Activated naive CD4-positive, alpha-beta T cell treated with anti-CD3 and anti-CD28 coated beads, Interleukin-2, amount 50 U/mL, for 16 hours (primary cell): ENCODE measurements at regions not wholly inside any gene's neighbourhood (a gene's known extent, or its start where the extent isn't known, plus 50 kb on each side); places are given as distances from the start of the nearest gene placed in this dataset.
"Not testable (repeated sequence)": the region's sequence is repeated elsewhere in the genome, so short reads cannot be mapped to it uniquely, and the experiment has no call there.

ENCODE experiments used
- DNase-seq: peaks from one replicate; pipeline ENCODE4 v3.0.0-alpha.2; 2020

GRCh38 chr21:5975719-5976118 lies 4545.7 kb upstream of the TPTE start:
- not testable (repeated sequence) for DNase-seq

GRCh38 chr21:5997586-5997985 lies 4523.8 kb upstream of the TPTE start:
- DNase-seq, result not testable (repeated sequence)

- not testable (repeated sequence) for DNase-seq
Observed at GRCh38 chr21:6015422-6016057, 4505.8 kb upstream of the TPTE start.

GRCh38 chr21:6020460-6020859 lies 4500.9 kb upstream of the TPTE start:
- DNase-seq, result not testable (repeated sequence)

GRCh38 chr21:6020953-6021716 lies 4500.2 kb upstream of the TPTE start:
- DNase-seq, result not testable (repeated sequence)

- not testable (repeated sequence) for DNase-seq
Observed at GRCh38 chr21:6021717-6022270, 4499.6 kb upstream of the TPTE start.

- DNase-seq, result not testable (repeated sequence)
Observed at GRCh38 chr21:6023331-6023730, 4498.1 kb upstream of the TPTE start.

GRCh38 chr21:6025139-6025538 lies 4496.2 kb upstream of the TPTE start:
- DNase-seq, result not testable (repeated sequence)

- DNase-seq, result not testable (repeated sequence)
Observed at GRCh38 chr21:6027497-6027896, 4493.9 kb upstream of the TPTE start.

- DNase-seq, result not testable (repeated sequence)
Observed at GRCh38 chr21:6034124-6034678, 4487.2 kb upstream of the TPTE start.

- not testable (repeated sequence) for DNase-seq
Observed at GRCh38 chr21:6034820-6035473, 4486.4 kb upstream of the TPTE start.

DNA sequence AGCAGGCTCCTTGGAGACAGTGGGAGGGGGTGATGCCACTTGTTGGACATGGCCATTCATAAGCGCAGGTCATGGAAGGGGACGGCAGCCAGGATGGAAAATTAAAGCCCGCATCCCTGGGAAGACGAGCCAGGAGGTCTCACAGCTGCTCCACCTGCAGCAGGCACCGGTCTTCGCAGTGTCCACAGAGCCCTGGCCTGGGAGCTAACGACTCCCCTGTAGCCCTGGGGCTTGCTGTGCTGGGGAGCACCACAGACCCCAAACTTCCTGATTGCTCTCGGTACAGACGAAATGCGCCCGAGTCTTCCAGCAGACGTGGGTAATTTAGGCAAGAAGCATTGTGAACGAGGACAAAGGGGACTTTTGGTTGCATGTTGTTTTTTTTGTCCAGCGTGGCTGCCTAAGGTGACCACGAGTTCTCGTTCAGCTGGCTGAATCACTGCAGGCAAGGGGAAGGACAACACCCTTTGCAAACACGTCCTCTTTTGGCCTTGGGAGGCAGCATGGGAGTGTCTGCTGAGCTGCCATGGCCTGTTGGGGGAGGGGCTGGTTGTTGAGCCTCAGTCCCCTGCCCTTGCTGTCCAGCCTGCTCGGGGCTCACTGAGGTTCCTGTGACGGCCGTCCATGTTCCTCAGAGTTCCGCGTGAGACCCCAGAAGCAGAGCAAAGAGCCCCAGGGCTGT lies 4485.8 kb upstream of the TPTE start:
- not testable (repeated sequence) for DNase-seq

DNA sequence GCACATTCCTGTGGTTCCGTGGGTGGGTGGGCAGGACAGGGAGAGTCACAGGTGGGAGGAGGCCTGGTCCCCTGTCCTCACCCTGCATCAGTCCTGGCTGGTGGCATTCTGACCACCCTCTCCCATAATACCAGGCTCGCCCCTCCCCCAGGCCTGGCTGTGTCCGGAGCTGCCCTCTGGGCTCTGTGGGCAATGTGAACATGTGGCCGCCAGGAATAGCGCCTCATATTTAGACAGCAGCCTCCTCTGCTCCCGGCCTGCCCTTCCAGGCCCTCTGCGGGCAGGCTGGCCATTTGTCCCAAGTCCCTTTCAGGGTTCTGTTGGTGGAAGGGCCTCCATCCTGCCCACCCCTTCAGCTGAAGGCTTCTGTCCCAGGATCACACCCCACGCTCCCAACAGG lies 4482.2 kb upstream of the TPTE start:
- not testable (repeated sequence) for DNase-seq

DNA sequence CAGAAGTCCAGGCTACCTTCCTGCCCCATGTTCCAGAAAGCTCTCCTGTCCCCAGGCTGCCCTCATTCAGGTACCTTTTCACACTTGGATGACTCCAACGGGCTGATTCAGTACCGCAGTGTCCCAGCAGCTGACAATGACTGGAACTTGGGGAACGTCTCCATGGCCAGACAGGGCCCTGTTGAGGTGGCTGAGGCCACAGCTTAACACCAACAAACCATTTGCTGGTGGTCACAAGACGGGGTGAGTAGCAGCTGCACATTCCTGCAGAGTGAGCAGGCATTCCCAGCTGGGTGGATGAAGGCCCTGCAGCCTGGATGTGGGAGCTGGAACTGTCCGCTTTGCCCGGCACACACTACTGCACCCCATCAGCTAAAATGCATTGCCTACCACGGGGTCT lies 4481.3 kb upstream of the TPTE start:
- DNase-seq, result not testable (repeated sequence)

GRCh38 chr21:6043430-6044275 lies 4477.7 kb upstream of the TPTE start:
- DNase-seq, result not testable (repeated sequence)

- DNase-seq, result not testable (repeated sequence)
Observed at GRCh38 chr21:6044695-6045094, 4476.7 kb upstream of the TPTE start.

- not testable (repeated sequence) for DNase-seq
Observed at GRCh38 chr21:6049930-6050329, 4471.5 kb upstream of the TPTE start.

- DNase-seq, result not testable (repeated sequence)
Observed at GRCh38 chr21:6052109-6052508, 4469.3 kb upstream of the TPTE start.

DNA sequence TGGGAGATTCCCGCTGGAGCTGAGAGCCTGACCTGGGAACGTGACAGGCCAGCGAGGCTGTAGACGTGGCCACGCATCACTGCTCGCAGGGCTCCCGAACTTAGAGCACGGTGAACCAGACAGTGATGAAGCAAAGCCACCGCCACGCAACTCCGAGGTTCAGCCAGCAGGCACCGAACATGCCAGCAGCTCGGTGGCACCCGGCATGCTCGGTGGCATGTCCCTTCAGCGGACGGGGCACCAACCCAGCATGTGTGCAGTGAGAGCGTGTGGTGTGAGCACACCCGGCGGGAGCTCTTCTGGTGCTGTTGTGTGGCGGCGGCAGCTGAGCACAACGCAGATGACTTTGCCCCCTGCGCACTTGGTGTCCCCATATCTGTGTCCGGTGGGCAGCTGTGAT lies 4468.2 kb upstream of the TPTE start:
- not testable (repeated sequence) for DNase-seq

GRCh38 chr21:6058997-6059396 lies 4462.4 kb upstream of the TPTE start:
- not testable (repeated sequence) for DNase-seq

DNA sequence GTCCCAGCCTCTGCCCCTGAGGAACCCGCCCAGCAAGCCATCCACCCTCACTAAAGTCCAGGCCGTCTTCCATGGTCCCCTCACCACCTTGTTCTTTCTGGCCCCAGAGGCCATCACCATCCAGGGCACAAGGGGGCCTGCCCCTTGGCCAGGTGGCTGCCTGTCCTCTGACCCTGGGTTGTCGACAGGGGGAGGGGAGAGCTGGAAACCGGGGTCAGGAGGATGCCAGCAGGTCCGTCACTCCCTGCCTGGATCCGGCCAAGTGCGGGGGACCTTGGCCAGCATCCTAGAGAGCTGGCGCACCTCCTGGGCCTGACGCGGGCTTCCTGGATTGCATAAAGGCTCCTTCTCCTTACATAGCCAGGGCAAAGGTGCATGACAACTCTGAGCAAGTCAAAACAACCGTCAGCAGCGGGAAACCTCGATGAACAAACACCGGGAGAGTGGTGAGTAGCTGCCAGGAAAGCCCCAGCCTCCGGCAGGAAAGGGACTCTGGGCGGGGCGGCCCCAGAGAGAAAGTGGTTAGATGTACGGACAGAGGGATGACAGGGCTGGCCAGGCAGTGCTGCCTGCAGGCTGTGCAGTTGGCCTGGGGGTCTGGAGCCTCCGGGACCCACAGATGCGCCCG lies 4461.2 kb upstream of the TPTE start:
- not testable (repeated sequence) for DNase-seq
